NB4 (cell line): ENCODE measurements at regions not wholly inside any gene's neighbourhood (a gene's known extent, or its start where the extent isn't known, plus 50 kb on each side); places are given as distances from the start of the nearest gene placed in this dataset.

Experiments used
- DNase-seq: peaks from one replicate; pipeline ENCODE4 v3.0.0; 2010; ENCODE audit warnings: low read depth
- H3K4me3 ChIP-seq: one replicate; pipeline ENCODE4 v1.5.1; 2011; ENCODE audit warnings: mild to moderate bottlenecking, low read depth, low read length, moderate library complexity
- CTCF ChIP-seq: IDR thresholded peaks from one replicate; pipeline ENCODE4 v1.5.1; 2012; ENCODE audit warnings: low read depth, low read length
- MYC ChIP-seq: IDR thresholded peaks from 2 replicates; pipeline ENCODE4 v1.6.1; 2011; ENCODE audit warnings: low read depth, low read length
- POLR2A ChIP-seq: IDR thresholded peaks from 2 replicates; pipeline ENCODE4 v1.6.1; 2011; ENCODE audit warnings: mild to moderate bottlenecking; ENCODE audit not compliant: insufficient read length; ENCODE audit errors: extremely low read depth
- TF ChIP-seq, protein P1 (sequence below): IDR thresholded peaks from 2 replicates; pipeline ENCODE4 v1.6.1; 2011; ENCODE audit warnings: low read depth, low read length

DNA sequence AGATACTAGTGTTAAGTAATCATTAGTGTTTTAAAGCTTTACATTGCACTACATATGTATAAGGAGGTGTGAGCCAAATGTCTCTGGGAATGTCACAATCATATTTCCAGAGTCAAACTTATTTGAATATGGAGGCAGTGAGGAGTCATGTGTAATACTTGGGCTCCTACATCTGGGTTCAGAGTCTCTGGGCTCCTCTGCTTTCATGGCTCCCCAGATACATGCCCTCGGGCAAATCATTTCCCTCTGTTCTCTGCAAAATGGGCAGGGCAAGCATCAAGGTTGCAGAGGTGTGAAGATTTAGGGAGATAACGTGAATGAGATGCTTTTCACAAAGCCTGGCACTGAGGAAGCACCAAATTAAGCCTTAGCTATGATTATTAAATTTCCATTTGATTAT is 138.3 kb upstream of the SGK1 start:
- no peak for DNase-seq
- H3K4me3 ChIP-seq: no peak overlapping the region
- TF ChIP-seq, protein P1, sequence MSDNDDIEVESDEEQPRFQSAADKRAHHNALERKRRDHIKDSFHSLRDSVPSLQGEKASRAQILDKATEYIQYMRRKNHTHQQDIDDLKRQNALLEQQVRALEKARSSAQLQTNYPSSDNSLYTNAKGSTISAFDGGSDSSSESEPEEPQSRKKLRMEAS: no peak

GRCh38 chr6:134455319-134455718 is 137.4 kb upstream of the SGK1 start:
- TF ChIP-seq MYC: no peak
- TF ChIP-seq, protein P1: no peak
- TF ChIP-seq POLR2A: no peak
- no peak for TF ChIP-seq CTCF
- DNase-seq: no peak
- H3K4me3 ChIP-seq: no peak overlapping the region

GRCh38 chr6:134454794-134455193 is 136.9 kb upstream of the SGK1 start:
- no peak for DNase-seq
- no peak overlapping the region for H3K4me3 ChIP-seq
- TF ChIP-seq MYC: no peak
- TF ChIP-seq CTCF: no peak
- TF ChIP-seq POLR2A: no peak
- TF ChIP-seq, protein P1: no peak

GRCh38 chr6:134453792-134454510 is 136.0 kb upstream of the SGK1 start:
- no peak for TF ChIP-seq CTCF
- no peak for TF ChIP-seq MYC
- no peak for TF ChIP-seq POLR2A
- TF ChIP-seq, protein P1: no peak
- no peak overlapping the region for H3K4me3 ChIP-seq
- no peak for DNase-seq

- DNase-seq: no peak
- TF ChIP-seq, protein P1: no peak
- no peak for TF ChIP-seq MYC
- no peak for TF ChIP-seq POLR2A
- TF ChIP-seq CTCF: no peak
- no peak overlapping the region for H3K4me3 ChIP-seq
Measured at GRCh38 chr6:134452906-134453305, 135.0 kb upstream of the SGK1 start.

GRCh38 chr6:134451529-134451928 is 133.6 kb upstream of the SGK1 start:
- no peak for DNase-seq
- TF ChIP-seq POLR2A (no peak), MYC (no peak), CTCF (no peak)
- TF ChIP-seq, protein P1: no peak
- H3K4me3 ChIP-seq: no peak overlapping the region
